K562 (cell line): ENCODE measurements at regions not wholly inside any gene's neighbourhood (a gene's known extent, or its start where the extent isn't known, plus 50 kb on each side); places are given as distances from the start of the nearest gene placed in this dataset.

ENCODE experiments used
- ATAC-seq: fragments of 200-7000 bp; cut with Tn5 transposase; 3 replicates; pipeline ENCODE4 v1.9.1; 2020; ENCODE audit warnings: moderate library complexity
- BruUV-seq: library from RNA; stranded (reverse); fragments of 400-500 nt; replicated peaks from 2 replicates; lab custom pipeline; 2021; lab: Mats Ljungman, UMichigan
- CTCF ChIA-PET: fragments of 300-600 bp; formaldehyde crosslinking; extraction: SDS; loops from one replicate; lab custom pipeline; 2021; ENCODE audit warnings: low intra/inter-chr PET ratio; lab: Yijun Ruan, JAX
- POLR2A ChIA-PET: fragments of 300-600, 350-650 bp; sonication (Branson Sonifier 250); formaldehyde crosslinking; extraction: SDS; loops from one replicate; lab custom pipeline; 2021; ENCODE audit warnings: antibody characterized with exemption, inconsistent platforms; lab: Yijun Ruan, JAX
- DNase-seq, 4 experiments: peaks; one replicate each; pipeline versions ENCODE4 v3.0.0 to v3.0.0-alpha.2; 2011 to 2018; ENCODE audit warnings: low spot score in 3 of 4, mixed read lengths in 3 of 4; ENCODE audit errors: extremely low read depth in 1 of 4
- FAIRE-seq: peaks from 2 replicates; lab custom pipeline; 2011; peaks lifted over from hg19 to GRCh38; lab: Jason Lieb, UNC
- H2AFZ ChIP-seq: 2 replicates; pipeline ENCODE4 v1.6.0; 2011; ENCODE audit warnings: low read depth, low read length, control low read depth, inconsistent platforms
- H3K27ac ChIP-seq: fragments of 200-600 bp; 3 replicates; pipeline ENCODE4 v1.8.0; 2011; ENCODE audit warnings: low read depth, mild to moderate bottlenecking, control low read depth, inconsistent platforms, low read length, moderate library complexity, mixed read lengths; ENCODE audit errors: extremely low read depth
- H3K27me3 ChIP-seq, 2 experiments: fragments of 300-600 bp in 1 of 2; 2 replicates in 1 of 2; 3 replicates in 1 of 2; pipeline versions ENCODE4 v1.6.0 to v1.8.0; 2011; ENCODE audit warnings: inconsistent platforms in 2 of 2, low read length in 2 of 2, mild to moderate bottlenecking in 1 of 2, mixed read lengths in 1 of 2, moderate library complexity in 1 of 2; ENCODE audit not compliant: control insufficient read depth in 2 of 2, insufficient read depth in 2 of 2
- H3K36me3 ChIP-seq: fragments of 300-600 bp; 3 replicates; pipeline ENCODE4 v1.8.0; 2011; ENCODE audit warnings: mild to moderate bottlenecking, low read length, inconsistent platforms; ENCODE audit not compliant: control insufficient read depth, insufficient read depth
- H3K4me1 ChIP-seq, 2 experiments: fragments of 200-600 bp in 1 of 2; replicated peaks in 1 of 2; 2 replicates in 1 of 2; 3 replicates in 1 of 2; pipeline versions ENCODE4 v1.5.1 to v1.8.0; 2011; ENCODE audit warnings: inconsistent platforms in 2 of 2, low read length in 2 of 2, mild to moderate bottlenecking in 1 of 2, mixed read lengths in 1 of 2, moderate library complexity in 1 of 2; ENCODE audit not compliant: control insufficient read depth in 2 of 2, insufficient read depth in 2 of 2
- H3K4me2 ChIP-seq: 2 replicates; pipeline ENCODE4 v1.6.1; 2011; ENCODE audit warnings: low read length, control low read depth, inconsistent platforms, mixed read lengths; ENCODE audit not compliant: insufficient read depth
- H3K4me3 ChIP-seq: fragments of 200-600 bp; sonication (generic), shearing (Covaris generic); 2 replicates; pipeline ENCODE4 v1.5.1; 2016; ENCODE audit warnings: control low read depth, inconsistent platforms
- H3K79me2 ChIP-seq: fragments of 200-600 bp; 3 replicates; pipeline ENCODE4 v1.8.0; 2011; ENCODE audit warnings: low read length, inconsistent platforms; ENCODE audit not compliant: control insufficient read depth, insufficient read depth
- H3K9ac ChIP-seq, 2 experiments: 2 replicates each; pipeline versions ENCODE4 v1.6.0 to v1.6.1; 2011; ENCODE audit warnings: low read depth in 2 of 2, low read length in 2 of 2, control low read depth in 1 of 2, inconsistent platforms in 1 of 2, mild to moderate bottlenecking in 1 of 2, mixed read lengths in 1 of 2; ENCODE audit not compliant: insufficient read depth in 1 of 2
- H3K9me1 ChIP-seq: one replicate; pipeline ENCODE4 v1.6.0; 2011; ENCODE audit warnings: inconsistent platforms, mild to moderate bottlenecking, low read length, moderate library complexity; ENCODE audit not compliant: control insufficient read depth, insufficient read depth
- H3K9me3 ChIP-seq: replicated peaks from 2 replicates; pipeline ENCODE4 v1.5.1; 2011; ENCODE audit warnings: low read depth, low read length, inconsistent platforms; ENCODE audit not compliant: control insufficient read depth, insufficient read depth
- H4K20me1 ChIP-seq: replicated peaks from 2 replicates; pipeline ENCODE4 v1.6.1; 2011; ENCODE audit warnings: low read length, inconsistent platforms, mixed read lengths; ENCODE audit not compliant: control insufficient read depth, insufficient read depth
- CC2D1A ChIP-seq: fragments of 450-650 bp; IDR thresholded peaks from 2 replicates; pipeline ENCODE4 v1.6.1; 2017; ENCODE audit warnings: mild to moderate bottlenecking
- CSDE1 ChIP-seq, 2 experiments: fragments of 450-650 bp; IDR thresholded peaks; 2 replicates each; pipeline ENCODE4 v1.6.1; 2016; ENCODE audit warnings: mild to moderate bottlenecking in 1 of 2
- FIP1L1 ChIP-seq: fragments of 200-400 bp; formaldehyde crosslinking; IDR thresholded peaks from 2 replicates; pipeline ENCODE4 v1.6.1; 2018; ENCODE audit warnings: mild to moderate bottlenecking, low read depth, low read length; ENCODE audit not compliant: poor library complexity, severe bottlenecking
- HIVEP1 ChIP-seq: fragments of 250-450 bp; sonication (Bioruptor Pico); IDR thresholded peaks from 2 replicates; pipeline ENCODE4 v1.4.0; 2020; ENCODE audit warnings: mild to moderate bottlenecking
- MCM7 ChIP-seq, 2 experiments: fragments of 450-650 bp; IDR thresholded peaks; 2 replicates each; pipeline ENCODE4 v1.6.1; 2016 to 2018
- NCOA2 ChIP-seq, 2 experiments: fragments of 450-650 bp; IDR thresholded peaks; 2 replicates each; pipeline ENCODE4 v1.6.1; 2018; ENCODE audit warnings: mild to moderate bottlenecking in 2 of 2, moderate library complexity in 1 of 2; ENCODE audit not compliant: partially characterized antibody in 2 of 2
- NONO ChIP-seq, 2 experiments: fragments of 200-400 bp in 1 of 2; fragments of 450-650 bp in 1 of 2; formaldehyde crosslinking in 1 of 2; IDR thresholded peaks; 2 replicates each; pipeline ENCODE4 v1.6.1; 2017; ENCODE audit warnings: low read depth in 2 of 2, mild to moderate bottlenecking in 2 of 2, moderate library complexity in 2 of 2, low read length in 1 of 2
- SAFB2 ChIP-seq: fragments of 200-400 bp; formaldehyde crosslinking; IDR thresholded peaks from 2 replicates; pipeline ENCODE4 v1.6.1; 2018; ENCODE audit warnings: borderline replicate concordance, low read length, low read depth, moderate library complexity; ENCODE audit not compliant: severe bottlenecking
- SIN3B ChIP-seq: fragments of 450-650 bp; IDR thresholded peaks from 2 replicates; pipeline ENCODE4 v1.6.1; 2017; ENCODE audit warnings: low read depth, mild to moderate bottlenecking, moderate library complexity
- ZNF143 ChIP-seq: sonication (generic); formaldehyde crosslinking; IDR thresholded peaks from 2 replicates; pipeline ENCODE4 v1.9.0; 2022; ENCODE audit warnings: mild to moderate bottlenecking, missing genetic modification reagents
- ZNF41 ChIP-seq: fragments of 250-450 bp; sonication (Bioruptor Pico); conservative IDR thresholded peaks from 2 replicates; pipeline ENCODE4 v1.4.0; 2020; ENCODE audit warnings: mild to moderate bottlenecking
- WGBS: fragments of 100-300 bp; shearing (Covaris generic); methylation state at CpG from one replicate; pipeline ENCODE4 v1.1.6; 2016; ENCODE audit warnings: low coverage, mixed read lengths; ENCODE audit not compliant: insufficient coverage; ENCODE audit errors: missing lambda C conversion rate; 5-methylcytosine and 5-hydroxymethylcytosine counted together
- in situ Hi-C: fragments of 300-500 bp; cut with MboI; formaldehyde crosslinking; loops from 4 replicates; pipeline ENCODE4 v1.15.0; 2018; ENCODE audit warnings: inconsistent platforms, mixed read lengths
- intact Hi-C: fragments of 100-400 bp; cut with micrococcal nuclease; formaldehyde crosslinking; loops from 2 replicates; pipeline ENCODE4 v1.14.2; 2022
- TF ChIP-seq, protein P1 (sequence below): fragments of 200-400 bp; formaldehyde crosslinking; IDR thresholded peaks from 2 replicates; pipeline ENCODE4 v1.6.1; 2017; ENCODE audit warnings: mild to moderate bottlenecking, low read depth, low read length, moderate library complexity

DNA sequence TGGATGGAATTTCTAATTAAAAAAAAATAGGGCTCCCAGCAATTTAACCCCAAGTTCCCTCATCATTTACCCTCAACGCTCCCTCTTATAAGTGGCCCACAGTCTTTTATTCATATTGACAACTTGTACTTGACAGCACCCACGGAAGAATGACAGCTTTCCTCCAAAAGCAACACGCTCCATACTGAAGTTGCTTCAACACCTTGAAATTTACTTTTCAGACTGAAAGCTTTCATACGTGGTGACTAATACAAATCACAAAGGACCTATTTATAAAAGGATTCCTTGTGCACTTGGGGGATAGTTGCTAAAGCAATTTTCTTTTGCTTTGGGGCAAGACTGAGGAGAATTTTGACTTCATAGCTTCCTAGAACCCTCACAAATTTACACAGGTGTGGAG lies 1629.4 kb upstream of the SEL1L start (continued):
- no peak for TF ChIP-seq NONO (IDR thresholded peaks at IDR 0.05; ENCODE audit: low read depth in 2 of 2, low read length in 1 of 2)

DNA sequence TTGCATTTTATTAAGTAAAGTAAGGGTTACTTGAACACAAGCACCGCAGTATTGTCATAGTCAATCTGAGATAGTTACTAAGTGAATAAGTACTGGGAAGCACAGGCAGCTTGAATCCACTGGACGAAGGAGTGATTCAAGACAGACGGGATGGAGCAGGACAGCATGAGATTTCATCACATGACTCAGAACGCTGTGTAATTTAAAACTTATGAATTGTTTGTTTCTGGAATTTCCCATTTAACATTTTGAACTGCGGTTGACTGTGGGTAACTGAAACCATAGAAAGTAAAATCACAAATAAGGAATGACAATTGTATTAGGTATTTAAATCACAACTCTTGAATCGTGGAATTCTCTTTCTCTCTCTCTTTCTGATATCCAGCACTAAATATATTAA lies 1630.4 kb upstream of the SEL1L start:
- Histone ChIP-seq H3K4me3 (no peak overlapping the region), H3K9me3 (no peaks in the 10 kb centered on the region), H3K9ac (no peak overlapping the region), H4K20me1 (no peaks in the 10 kb centered on the region), H2AFZ (no peak overlapping the region), H3K9me1 (no peaks in the 10 kb centered on the region), H3K27ac (no peak overlapping the region), H3K27me3 (no peaks in the 10 kb centered on the region), H3K79me2 (no peaks in the 10 kb centered on the region), H3K36me3 (no peaks in the 10 kb centered on the region), H3K4me2 (no peak overlapping the region), H3K4me1 (no peaks in the 10 kb centered on the region)
- no peak for FAIRE-seq
- TF ChIP-seq, protein P1, sequence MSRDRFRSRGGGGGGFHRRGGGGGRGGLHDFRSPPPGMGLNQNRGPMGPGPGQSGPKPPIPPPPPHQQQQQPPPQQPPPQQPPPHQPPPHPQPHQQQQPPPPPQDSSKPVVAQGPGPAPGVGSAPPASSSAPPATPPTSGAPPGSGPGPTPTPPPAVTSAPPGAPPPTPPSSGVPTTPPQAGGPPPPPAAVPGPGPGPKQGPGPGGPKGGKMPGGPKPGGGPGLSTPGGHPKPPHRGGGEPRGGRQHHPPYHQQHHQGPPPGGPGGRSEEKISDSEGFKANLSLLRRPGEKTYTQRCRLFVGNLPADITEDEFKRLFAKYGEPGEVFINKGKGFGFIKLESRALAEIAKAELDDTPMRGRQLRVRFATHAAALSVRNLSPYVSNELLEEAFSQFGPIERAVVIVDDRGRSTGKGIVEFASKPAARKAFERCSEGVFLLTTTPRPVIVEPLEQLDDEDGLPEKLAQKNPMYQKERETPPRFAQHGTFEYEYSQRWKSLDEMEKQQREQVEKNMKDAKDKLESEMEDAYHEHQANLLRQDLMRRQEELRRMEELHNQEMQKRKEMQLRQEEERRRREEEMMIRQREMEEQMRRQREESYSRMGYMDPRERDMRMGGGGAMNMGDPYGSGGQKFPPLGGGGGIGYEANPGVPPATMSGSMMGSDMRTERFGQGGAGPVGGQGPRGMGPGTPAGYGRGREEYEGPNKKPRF, result no peak
- TF ChIP-seq FIP1L1 (no peak), CSDE1 (IDR thresholded peaks at IDR 0.05) (no peak), SAFB2 (no peak), CC2D1A (no peak), SIN3B (no peak), MCM7 (IDR thresholded peaks at IDR 0.05) (no peak), ZNF143 (no peak), ZNF41 (CRISPR knock-in tag) (no peak), HIVEP1 (CRISPR knock-in tag) (no peak), NCOA2 (IDR thresholded peaks at IDR 0.05; ENCODE audit: partially characterized antibody in 2 of 2) (no peak)
- POLR2A ChIA-PET, result no interaction called here
- no TSS peak for BruUV-seq
- intact Hi-C loops, result no loop called here
- CTCF ChIA-PET, result no interaction called here
- DNase-seq, result no peak
- in situ Hi-C loops, result no loop called here
- no peak for ATAC-seq
- 1% methylated on average over 6 of the region's 6 CpGs for WGBS
